ENCODE measurements at regions not wholly inside any gene's neighbourhood (a gene's known extent, or its start where the extent isn't known, plus 50 kb on each side); places are given as distances from the start of the nearest gene placed in this dataset.
A peak's percentile ranks its signal among the peaks of the same experiment; 100 is the strongest.

DNA sequence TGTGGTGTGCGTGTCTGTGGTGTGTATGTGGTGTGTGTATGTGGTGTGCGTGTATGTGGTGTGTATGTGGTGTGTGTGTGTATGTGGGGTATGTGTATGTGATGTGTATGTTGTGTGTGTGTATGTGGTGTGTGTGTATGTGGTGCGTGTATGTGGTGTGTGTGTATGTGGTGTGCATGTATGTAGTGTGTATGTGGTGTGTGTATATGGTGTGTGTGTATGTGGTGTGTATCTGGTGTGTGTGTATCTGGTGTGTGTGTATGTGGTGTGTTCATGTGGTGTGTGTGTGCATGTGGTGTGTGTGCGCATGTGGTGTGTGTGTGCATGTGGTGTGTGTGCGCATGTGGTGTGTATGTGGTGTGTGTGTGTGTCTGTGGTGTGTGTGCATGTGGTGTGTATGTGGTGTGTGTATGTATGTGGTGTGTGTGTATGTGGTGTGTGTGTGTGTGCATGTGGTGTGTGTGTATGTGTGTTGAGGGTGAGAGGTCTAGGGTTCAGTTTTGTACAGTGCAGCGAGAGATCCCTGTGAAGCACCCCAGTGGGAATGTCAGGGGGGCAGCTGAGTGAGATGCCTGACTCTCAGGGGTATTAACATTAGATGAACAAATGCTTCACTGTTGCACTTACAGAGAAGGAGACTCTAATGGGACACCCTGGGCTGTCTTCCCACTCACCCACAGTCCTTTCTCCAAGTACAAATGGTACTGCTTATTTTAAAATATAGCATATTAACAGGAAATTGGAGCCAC is 61.3 kb upstream of the MEDAG start (continued):
- TF ChIP-seq, protein P1, sequence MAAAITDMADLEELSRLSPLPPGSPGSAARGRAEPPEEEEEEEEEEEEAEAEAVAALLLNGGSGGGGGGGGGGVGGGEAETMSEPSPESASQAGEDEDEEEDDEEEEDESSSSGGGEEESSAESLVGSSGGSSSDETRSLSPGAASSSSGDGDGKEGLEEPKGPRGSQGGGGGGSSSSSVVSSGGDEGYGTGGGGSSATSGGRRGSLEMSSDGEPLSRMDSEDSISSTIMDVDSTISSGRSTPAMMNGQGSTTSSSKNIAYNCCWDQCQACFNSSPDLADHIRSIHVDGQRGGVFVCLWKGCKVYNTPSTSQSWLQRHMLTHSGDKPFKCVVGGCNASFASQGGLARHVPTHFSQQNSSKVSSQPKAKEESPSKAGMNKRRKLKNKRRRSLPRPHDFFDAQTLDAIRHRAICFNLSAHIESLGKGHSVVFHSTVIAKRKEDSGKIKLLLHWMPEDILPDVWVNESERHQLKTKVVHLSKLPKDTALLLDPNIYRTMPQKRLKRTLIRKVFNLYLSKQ (tag by site-specific recombination; IDR thresholded peaks at IDR 0.05; ENCODE audit: borderline replicate concordance) = no peak
- TF ChIP-seq GLIS2 (tag by site-specific recombination; IDR thresholded peaks at IDR 0.05) = no peak
- TF ChIP-seq, protein P2, sequence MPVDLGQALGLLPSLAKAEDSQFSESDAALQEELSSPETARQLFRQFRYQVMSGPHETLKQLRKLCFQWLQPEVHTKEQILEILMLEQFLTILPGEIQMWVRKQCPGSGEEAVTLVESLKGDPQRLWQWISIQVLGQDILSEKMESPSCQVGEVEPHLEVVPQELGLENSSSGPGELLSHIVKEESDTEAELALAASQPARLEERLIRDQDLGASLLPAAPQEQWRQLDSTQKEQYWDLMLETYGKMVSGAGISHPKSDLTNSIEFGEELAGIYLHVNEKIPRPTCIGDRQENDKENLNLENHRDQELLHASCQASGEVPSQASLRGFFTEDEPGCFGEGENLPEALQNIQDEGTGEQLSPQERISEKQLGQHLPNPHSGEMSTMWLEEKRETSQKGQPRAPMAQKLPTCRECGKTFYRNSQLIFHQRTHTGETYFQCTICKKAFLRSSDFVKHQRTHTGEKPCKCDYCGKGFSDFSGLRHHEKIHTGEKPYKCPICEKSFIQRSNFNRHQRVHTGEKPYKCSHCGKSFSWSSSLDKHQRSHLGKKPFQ (tag by site-specific recombination; IDR thresholded peaks at IDR 0.05) = peak; percentile 88
- TF ChIP-seq ZNF214 (tag by site-specific recombination; IDR thresholded peaks at IDR 0.05; ENCODE audit: borderline replicate concordance) = no peak
- no peak for TF ChIP-seq ZNF664 (tag by site-specific recombination; IDR thresholded peaks at IDR 0.05)
- no peak for TF ChIP-seq ZNF10 (tag by site-specific recombination; IDR thresholded peaks at IDR 0.05)
- TF ChIP-seq, protein P3, sequence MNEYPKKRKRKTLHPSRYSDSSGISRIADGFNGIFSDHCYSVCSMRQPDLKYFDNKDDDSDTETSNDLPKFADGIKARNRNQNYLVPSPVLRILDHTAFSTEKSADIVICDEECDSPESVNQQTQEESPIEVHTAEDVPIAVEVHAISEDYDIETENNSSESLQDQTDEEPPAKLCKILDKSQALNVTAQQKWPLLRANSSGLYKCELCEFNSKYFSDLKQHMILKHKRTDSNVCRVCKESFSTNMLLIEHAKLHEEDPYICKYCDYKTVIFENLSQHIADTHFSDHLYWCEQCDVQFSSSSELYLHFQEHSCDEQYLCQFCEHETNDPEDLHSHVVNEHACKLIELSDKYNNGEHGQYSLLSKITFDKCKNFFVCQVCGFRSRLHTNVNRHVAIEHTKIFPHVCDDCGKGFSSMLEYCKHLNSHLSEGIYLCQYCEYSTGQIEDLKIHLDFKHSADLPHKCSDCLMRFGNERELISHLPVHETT (tag by site-specific recombination; IDR thresholded peaks at IDR 0.05) = no peak
- TF ChIP-seq, protein P4, sequence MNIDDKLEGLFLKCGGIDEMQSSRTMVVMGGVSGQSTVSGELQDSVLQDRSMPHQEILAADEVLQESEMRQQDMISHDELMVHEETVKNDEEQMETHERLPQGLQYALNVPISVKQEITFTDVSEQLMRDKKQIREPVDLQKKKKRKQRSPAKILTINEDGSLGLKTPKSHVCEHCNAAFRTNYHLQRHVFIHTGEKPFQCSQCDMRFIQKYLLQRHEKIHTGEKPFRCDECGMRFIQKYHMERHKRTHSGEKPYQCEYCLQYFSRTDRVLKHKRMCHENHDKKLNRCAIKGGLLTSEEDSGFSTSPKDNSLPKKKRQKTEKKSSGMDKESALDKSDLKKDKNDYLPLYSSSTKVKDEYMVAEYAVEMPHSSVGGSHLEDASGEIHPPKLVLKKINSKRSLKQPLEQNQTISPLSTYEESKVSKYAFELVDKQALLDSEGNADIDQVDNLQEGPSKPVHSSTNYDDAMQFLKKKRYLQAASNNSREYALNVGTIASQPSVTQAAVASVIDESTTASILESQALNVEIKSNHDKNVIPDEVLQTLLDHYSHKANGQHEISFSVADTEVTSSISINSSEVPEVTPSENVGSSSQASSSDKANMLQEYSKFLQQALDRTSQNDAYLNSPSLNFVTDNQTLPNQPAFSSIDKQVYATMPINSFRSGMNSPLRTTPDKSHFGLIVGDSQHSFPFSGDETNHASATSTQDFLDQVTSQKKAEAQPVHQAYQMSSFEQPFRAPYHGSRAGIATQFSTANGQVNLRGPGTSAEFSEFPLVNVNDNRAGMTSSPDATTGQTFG (tag by site-specific recombination; IDR thresholded peaks at IDR 0.05; ENCODE audit: borderline replicate concordance) = no peak
- TF ChIP-seq GLI4 (tag by site-specific recombination; IDR thresholded peaks at IDR 0.05) = no peak
- TF ChIP-seq, protein P5, sequence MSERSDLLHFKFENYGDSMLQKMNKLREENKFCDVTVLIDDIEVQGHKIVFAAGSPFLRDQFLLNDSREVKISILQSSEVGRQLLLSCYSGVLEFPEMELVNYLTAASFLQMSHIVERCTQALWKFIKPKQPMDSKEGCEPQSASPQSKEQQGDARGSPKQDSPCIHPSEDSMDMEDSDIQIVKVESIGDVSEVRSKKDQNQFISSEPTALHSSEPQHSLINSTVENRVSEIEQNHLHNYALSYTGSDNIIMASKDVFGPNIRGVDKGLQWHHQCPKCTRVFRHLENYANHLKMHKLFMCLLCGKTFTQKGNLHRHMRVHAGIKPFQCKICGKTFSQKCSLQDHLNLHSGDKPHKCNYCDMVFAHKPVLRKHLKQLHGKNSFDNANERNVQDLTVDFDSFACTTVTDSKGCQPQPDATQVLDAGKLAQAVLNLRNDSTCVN (tag by site-specific recombination; optimal IDR thresholded peaks at IDR 0.05) = no peak
- no peak for TF ChIP-seq ZNF555 (tag by site-specific recombination; conservative IDR thresholded peaks at IDR 0.05)
- no peak for TF ChIP-seq ZNF404 (tag by site-specific recombination; IDR thresholded peaks at IDR 0.05)
- no peak for TF ChIP-seq ZNF701 (tag by site-specific recombination; IDR thresholded peaks at IDR 0.05)

DNA sequence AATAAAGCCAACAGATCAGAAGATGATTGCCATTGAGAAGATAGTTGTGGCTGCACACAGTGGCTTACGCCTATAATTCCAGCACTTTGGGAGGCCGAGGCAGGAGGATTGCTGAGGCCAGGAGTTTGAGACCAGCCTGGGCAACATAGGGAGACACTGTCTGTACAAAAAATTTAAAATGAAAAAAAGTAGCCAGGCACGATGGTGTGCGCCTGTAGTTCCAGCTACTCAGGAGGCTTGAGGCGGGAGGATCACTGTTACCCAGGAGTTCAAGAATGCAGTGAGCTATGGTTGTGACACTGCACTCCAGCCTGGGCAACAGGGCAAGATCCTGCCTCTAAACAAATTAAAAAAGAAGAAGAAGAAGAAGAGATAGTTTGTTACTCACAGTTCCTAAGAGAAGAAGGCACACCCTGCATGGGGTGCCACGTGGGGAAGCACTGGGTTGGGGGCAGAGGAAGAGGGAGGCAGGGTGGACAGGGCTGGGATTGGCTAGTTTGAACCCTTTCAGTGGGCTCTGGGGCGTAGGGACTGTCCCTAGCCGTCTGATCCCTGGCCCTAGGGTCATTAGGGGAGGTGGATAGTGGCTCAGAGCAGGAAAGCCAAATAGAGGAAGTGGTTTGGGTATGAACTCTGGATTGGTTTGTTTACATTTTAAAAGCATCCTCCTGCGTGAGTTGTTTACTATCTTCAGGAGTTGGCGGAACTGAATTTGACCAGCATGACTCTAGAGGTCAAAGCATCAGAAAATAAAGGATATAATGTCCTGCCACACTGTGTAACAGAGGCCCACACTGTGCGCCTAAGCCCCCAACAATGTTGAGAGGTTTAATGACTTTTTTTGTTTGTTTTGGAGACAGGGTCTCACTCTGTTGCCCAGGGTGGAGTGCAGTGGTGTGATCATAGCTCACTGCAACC is 60.5 kb upstream of the MEDAG start:
- Histone ChIP-seq H3K27ac (ENCODE audit: extremely low read depth, low read depth, low read length) (no peak overlapping the region), H3K36me3 (ENCODE audit: control insufficient read depth in 2 of 2, insufficient read depth in 1 of 2, low read length in 2 of 2) (no peaks in the 10 kb centered on the region), H3K4me3 (ENCODE audit: low read depth, low read length) (no peak overlapping the region), H3K9me3 (ENCODE audit: control insufficient read depth, insufficient read depth, low read depth, low read length) (no peaks in the 10 kb centered on the region), H3K4me1 (ENCODE audit: control insufficient read depth, insufficient read depth, low read length) (peaks cover 2% of the 10 kb centered on the region; the same call in 1 of the 2 replicates)
- ChIA-PET CTCF (no interaction called here), POLR2A (no interaction called here)
- TF ChIP-seq, protein P1 (tag by site-specific recombination; IDR thresholded peaks at IDR 0.05; ENCODE audit: borderline replicate concordance) = no peak
- TF ChIP-seq HOXC10 (CRISPR knock-in tag; IDR thresholded peaks at IDR 0.05) = no peak
- TF ChIP-seq ZNF266 (tag by site-specific recombination; IDR thresholded peaks at IDR 0.05; ENCODE audit: low read depth) = peak; percentile 61; the same call in 1 of the 2 replicates
- TF ChIP-seq, protein P6, sequence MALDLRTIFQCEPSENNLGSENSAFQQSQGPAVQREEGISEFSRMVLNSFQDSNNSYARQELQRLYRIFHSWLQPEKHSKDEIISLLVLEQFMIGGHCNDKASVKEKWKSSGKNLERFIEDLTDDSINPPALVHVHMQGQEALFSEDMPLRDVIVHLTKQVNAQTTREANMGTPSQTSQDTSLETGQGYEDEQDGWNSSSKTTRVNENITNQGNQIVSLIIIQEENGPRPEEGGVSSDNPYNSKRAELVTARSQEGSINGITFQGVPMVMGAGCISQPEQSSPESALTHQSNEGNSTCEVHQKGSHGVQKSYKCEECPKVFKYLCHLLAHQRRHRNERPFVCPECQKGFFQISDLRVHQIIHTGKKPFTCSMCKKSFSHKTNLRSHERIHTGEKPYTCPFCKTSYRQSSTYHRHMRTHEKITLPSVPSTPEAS (tag by site-specific recombination; IDR thresholded peaks at IDR 0.05) = no peak
- TF ChIP-seq, protein P7, sequence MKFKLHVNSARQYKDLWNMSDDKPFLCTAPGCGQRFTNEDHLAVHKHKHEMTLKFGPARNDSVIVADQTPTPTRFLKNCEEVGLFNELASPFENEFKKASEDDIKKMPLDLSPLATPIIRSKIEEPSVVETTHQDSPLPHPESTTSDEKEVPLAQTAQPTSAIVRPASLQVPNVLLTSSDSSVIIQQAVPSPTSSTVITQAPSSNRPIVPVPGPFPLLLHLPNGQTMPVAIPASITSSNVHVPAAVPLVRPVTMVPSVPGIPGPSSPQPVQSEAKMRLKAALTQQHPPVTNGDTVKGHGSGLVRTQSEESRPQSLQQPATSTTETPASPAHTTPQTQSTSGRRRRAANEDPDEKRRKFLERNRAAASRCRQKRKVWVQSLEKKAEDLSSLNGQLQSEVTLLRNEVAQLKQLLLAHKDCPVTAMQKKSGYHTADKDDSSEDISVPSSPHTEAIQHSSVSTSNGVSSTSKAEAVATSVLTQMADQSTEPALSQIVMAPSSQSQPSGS (tag by site-specific recombination; IDR thresholded peaks at IDR 0.05; ENCODE audit: low read depth) = no peak
- TF ChIP-seq ZSCAN30 (tag by site-specific recombination; IDR thresholded peaks at IDR 0.05) = no peak
- TF ChIP-seq ZNF121 (tag by site-specific recombination; IDR thresholded peaks at IDR 0.05) = no peak
- no peak for TF ChIP-seq ZNF707 (tag by site-specific recombination; IDR thresholded peaks at IDR 0.05)
- TF ChIP-seq ZNF223 (tag by site-specific recombination; IDR thresholded peaks at IDR 0.05) = no peak

Measured in HEK293 (cell line).